Gastrocnemius medialis (tissue), 4 donors: ENCODE measurements at regions not wholly inside any gene's neighbourhood (a gene's known extent, or its start where the extent isn't known, plus 50 kb on each side); places are given as distances from the start of the nearest gene placed in this dataset.

Source experiments
- POLR2A ChIP-seq, 2 donors: fragments of 450-650 bp; IDR thresholded peaks; one replicate each; pipeline ENCODE4 v1.6.1; 2017; ENCODE audit warnings: antibody characterized with exemption in 2 of 2, mild to moderate bottlenecking in 2 of 2, moderate library complexity in 2 of 2
- TF ChIP-seq, protein P1 (sequence below), 5 experiments: fragments of 450-650 bp in 3 of 5; fragments of 200-600 bp in 2 of 5; sonication (generic) in 2 of 5; IDR thresholded peaks in 4 of 5; conservative IDR thresholded peaks in 1 of 5; 1 replicate in 4 of 5; 2 replicates in 1 of 5; pipeline ENCODE4 v1.5.1; 2016 to 2019; ENCODE audit warnings: antibody characterized with exemption in 5 of 5, mild to moderate bottlenecking in 3 of 5, moderate library complexity in 3 of 5

GRCh38 chr17:65301184-65301583, 164.0 kb downstream of the RGS9 start:
- TF ChIP-seq, protein P1, sequence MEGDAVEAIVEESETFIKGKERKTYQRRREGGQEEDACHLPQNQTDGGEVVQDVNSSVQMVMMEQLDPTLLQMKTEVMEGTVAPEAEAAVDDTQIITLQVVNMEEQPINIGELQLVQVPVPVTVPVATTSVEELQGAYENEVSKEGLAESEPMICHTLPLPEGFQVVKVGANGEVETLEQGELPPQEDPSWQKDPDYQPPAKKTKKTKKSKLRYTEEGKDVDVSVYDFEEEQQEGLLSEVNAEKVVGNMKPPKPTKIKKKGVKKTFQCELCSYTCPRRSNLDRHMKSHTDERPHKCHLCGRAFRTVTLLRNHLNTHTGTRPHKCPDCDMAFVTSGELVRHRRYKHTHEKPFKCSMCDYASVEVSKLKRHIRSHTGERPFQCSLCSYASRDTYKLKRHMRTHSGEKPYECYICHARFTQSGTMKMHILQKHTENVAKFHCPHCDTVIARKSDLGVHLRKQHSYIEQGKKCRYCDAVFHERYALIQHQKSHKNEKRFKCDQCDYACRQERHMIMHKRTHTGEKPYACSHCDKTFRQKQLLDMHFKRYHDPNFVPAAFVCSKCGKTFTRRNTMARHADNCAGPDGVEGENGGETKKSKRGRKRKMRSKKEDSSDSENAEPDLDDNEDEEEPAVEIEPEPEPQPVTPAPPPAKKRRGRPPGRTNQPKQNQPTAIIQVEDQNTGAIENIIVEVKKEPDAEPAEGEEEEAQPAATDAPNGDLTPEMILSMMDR (IDR thresholded peaks at IDR 0.05 in 4 of 5, conservative IDR thresholded peaks at IDR 0.05 in 1 of 5), result no peak
- TF ChIP-seq POLR2A (IDR thresholded peaks at IDR 0.05), result no peak
